ENCODE measurements at regions not wholly inside any gene's neighbourhood (a gene's known extent, or its start where the extent isn't known, plus 50 kb on each side); places are given as distances from the start of the nearest gene placed in this dataset.

DNA sequence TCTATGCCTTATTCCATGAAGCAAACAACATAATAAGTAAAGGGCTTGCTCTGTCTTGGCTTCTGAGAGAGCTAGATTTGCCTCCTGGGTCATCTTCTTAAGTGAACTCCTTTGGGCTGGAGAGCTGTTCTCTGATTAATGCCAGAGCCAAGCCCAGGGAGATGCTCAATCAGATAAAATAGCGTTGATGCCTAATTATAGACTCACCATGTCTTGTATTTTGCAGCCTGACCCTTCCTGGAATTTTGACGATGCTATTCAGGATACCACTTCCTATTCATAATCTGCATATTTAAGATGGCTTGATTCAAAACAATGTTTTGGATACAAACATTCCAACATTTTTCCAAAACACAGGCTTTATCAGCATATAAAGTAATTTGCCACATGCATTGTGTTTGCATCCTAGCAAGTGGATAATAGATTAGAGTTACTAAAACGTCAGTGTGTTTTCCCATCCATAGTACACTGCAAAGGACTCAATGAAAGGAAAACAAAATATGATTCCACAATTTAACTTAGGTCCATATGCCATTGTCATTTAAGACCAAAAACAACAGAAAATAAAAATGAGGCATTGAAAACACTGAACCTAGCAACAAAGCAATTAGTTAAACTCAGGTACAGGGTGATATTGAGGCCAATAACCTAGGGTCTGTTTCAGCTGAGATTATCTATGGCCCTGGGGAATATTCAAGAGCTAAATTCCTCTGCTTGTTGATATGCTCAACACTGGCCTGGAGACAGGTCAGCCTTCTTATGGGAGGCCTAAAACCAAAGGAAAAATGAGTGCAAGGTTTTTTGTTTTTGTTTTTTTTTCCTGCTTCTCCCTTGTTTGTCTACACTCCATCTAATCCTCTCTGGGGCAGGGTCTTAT is 184.2 kb upstream of the FOXN3 start:
- DNase-seq = no peak

DNA sequence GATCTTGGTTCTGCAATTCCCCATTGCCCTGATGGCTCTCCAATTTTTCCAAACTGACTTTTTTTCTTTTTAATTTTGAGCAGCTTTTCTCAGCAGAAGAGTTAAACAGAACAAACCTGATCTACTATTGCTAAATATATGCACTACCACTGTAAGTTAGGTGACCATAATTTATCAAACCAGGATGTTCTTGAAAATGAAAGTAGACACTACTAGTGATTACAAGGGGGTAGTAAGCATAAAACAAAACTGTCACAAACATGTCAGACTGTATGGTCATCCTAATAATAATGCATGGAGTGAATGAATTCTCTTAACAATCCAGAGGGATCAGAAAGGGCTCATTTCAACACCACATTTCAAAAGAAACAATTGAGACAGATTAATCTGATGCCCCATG is 183.0 kb upstream of the FOXN3 start:
- no peak for DNase-seq

DNA sequence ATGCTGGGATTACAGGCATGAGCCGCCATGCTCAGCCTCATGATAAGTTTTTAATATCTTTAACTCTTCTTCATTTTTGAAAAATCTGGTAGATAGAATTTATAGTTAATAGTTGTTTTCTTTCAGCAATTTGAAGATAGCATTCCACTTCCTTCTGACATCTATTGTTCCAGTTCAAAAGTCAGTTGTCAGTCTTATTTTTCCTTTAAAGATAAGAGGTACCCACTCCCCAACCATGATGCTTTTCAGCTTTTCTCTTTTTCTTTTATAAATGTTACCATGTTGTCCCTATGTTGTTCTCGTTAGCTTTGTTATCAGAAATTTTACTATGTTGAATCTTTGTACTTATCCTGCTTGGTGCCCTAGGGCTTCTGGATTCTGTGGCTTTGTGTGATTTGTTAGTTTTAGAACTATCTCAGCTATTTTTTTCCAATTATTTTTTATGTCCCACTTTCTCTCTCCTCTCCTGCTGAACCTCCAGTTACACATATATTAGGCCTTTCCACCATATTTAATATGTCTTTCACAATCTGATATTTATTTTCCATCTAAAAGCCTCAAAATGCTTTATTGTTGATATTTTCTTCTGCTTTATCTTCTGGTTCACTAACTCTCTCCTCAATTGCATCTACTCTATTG is 181.6 kb upstream of the FOXN3 start:
- DNase-seq = no peak

DNA sequence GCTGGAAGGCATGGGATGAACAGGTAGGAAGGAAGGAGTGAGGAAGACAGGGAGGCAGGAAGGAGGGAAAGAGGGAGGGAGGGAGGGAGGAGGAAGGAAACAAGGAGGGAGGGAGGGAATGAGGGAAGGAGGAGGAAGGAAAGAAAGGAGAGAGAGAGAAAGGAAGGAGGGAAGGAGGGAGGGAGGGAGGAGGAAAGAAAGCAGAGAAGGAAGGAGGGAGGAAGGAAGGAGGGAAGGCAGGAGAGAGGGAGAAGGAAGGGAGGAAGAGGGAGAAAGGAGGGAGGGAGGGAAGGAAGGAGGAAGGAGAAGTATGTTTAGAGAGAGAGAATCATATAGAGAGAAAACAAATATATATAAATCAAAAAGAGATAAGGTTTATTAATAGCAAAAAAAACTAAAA is 175.9 kb upstream of the FOXN3 start:
- no peak for DNase-seq

DNA sequence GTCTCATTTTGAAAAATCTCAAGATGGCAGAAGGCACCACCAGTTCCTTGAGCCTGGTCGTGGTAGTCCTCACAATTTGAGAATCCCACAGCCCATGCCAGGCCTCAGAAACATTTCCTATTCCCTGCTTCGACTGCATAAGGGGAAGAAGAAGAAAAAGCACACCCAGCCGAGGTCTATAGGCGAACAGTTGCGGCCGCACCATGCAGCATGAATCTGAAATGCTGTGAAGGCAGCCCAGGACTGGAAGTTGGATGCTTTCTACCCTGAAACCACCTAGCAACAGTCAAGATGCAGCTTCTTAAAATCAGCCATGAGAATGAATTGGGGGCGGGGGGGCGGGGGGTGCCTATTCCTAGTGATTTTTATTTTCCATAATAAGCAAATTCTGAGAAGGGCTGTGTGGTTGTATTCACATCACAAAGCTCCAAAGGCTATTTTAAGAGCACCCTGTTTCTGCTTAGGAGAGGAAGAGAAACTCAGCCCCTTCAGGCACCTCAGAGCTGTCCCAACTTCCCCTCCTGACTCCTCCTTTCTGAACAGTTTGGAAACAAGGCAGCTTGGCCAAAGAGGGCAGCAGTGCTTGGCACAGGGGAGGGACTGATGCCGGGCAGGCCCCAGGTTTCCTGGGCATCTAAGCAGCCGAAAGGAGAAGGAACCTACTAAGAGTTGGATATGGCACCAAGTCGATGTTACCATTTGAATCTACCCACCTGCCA is 172.5 kb upstream of the FOXN3 start:
- DNase-seq = no peak

DNA sequence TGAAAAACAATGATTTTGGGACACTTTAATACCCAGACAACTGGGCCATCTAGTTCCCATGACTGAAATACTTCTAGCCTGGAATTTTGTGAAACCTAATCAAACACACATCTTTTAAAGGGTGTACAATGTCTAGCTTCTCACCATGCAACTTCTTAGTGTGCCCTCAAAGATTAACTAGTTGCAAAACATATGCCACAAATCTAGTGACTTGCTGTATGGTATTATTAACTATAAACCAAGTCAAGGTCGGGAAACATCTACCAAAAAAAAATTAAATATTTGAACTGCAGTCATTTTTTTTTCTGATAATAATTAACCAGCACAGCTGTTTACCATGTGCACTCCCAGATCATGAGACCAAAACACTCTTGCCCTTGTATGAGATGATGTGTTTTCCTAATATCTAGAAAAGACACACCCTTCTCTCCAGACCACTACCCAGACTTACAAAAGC is 171.8 kb upstream of the FOXN3 start:
- DNase-seq = no peak

DNA sequence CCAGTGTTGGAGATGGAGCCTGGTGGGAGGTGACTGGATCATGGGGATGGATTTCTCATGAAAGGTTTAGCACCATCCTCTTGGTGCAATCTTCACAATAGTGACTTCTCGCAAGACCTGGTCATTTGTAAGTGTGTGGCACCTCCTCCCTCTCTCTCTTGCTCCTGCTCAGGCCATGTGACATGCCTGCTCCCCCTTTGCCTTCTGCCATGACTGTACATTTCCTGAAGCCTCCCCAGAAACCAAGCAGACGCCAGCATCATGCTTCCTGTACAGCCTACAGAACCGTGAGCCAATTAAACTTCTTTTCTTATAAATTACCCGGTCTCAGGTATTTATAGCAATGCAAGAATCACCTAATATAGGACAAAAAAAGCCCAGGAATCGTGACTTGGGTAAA is 171.0 kb upstream of the FOXN3 start:
- no peak for DNase-seq

DNA sequence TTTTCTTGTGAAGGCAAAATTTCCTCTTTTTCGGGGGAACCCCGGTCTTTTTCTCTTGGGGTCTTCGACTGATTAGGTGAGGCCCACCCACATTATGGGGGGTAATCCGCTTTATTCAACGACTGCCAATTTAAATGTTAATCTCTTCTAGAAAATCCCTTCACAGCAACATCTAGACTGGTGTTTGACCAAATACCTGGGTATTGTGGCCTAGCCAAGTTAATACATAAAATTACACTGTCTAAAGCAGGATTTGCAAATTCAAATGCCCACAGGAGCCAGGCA is 170.0 kb upstream of the FOXN3 start:
- DNase-seq = no peak

DNA sequence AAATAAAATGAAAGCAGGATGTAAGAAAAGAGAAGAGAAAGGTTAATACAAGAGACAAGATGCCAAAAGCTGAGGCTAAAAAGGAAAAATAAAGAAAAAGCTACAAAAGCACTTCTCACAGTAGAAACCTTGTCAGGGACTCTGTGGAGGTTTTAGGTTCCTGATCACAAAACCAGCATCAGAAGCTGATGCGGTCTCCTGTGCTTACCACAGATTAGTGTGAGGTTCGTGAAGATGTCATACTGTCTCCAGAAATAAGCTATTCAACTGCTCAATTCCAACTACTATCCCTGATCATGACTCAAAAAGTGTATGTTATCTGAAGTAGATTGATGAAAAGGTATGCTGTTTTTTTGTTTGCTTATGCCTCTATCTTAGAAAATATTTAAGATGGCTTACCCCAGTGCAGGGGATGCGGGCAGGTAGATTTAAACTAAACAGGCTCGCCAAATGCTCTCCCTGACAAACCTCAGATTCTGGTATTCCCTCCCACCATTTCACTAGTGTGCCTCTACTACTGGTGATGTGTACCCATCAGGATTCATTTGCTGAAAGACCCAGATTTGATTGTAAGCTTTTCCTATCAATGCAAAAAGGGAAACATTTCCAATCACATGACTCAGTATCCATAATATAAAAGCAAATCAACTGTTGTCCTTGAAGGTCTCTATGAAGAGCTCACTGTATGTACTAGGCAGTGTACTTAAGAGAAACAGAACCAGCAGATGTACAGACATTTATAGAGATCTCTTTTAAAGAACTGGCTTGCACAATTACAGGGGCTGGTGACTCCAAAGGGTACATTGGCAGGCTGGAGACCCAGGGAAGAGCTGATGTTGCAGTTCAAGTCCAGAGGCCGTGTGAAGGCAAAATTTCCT is 169.5 kb upstream of the FOXN3 start:
- DNase-seq = no peak

DNA sequence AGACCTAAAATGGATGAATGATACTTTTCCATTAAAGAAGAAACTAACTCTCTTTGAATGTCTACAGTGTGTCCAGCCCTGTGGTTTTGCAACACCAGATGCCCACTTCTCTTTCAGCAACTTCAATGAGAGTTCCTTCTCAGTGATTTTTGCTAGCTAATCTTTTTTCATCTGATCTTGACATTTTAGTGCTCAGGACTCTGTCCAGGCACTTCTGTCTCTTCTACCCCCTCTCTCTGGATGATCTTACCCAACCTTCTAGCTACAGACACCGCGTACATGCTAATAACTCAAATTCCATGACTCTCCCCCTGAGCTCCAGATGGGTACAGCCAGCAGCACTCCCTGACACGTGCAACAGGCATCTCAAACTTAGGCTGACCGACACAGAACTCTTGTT is 161.1 kb upstream of the FOXN3 start:
- no peak for DNase-seq

DNA sequence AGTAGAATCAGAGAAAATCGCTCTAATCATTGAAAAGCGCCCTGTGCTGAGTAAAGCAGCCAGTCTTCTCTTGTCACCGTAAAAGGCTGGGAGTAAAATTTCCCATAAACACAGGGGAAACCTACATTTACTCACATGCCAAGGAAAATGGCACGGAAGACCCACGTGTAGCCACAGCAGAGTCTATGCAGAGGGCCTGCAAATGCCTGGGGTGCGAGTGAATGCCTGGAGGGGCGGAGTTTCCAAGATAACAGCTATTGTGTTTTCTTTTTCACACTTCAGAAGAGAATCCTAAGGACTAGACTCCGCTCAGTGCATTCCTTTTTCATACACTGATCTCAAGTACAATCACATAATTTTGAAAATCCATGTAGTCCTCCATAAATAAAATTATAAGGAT is 159.9 kb upstream of the FOXN3 start:
- DNase-seq = no peak

DNA sequence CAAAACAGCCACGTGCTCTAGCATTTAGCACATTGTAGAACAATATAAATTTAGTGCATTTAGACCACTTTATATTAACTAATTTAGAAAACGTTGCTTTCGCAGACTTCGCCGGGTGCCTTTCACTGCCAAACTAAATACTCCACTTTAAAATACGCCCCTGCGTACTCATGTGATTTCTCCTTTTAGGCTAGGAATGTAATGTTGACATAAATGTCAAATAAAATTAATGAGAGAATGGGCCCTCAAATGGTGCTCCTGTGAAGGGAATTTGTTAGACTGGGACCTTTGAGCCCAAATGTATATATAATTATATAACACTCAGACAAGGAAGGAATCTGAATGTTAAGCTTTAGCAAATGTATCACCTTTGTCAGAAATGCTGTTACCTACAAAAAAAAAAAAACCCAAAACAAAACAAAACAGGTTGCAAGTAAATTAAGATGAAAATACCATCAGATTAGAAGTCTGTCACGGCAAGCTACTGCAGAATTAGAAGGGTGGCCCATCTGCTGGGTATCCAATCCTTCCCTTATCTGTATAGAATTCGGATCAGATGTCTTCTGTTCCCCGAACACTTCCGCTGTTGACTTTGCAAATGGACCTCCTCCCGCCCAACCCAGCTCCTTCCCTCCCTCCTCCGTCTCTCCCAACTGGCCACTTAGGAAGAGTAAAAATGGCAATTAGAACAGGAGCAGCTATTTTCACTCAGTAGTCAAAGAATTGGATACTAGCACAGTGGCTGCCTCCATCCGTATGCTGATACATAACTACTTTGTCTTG is 159.3 kb upstream of the FOXN3 start:
- no peak for DNase-seq

DNA sequence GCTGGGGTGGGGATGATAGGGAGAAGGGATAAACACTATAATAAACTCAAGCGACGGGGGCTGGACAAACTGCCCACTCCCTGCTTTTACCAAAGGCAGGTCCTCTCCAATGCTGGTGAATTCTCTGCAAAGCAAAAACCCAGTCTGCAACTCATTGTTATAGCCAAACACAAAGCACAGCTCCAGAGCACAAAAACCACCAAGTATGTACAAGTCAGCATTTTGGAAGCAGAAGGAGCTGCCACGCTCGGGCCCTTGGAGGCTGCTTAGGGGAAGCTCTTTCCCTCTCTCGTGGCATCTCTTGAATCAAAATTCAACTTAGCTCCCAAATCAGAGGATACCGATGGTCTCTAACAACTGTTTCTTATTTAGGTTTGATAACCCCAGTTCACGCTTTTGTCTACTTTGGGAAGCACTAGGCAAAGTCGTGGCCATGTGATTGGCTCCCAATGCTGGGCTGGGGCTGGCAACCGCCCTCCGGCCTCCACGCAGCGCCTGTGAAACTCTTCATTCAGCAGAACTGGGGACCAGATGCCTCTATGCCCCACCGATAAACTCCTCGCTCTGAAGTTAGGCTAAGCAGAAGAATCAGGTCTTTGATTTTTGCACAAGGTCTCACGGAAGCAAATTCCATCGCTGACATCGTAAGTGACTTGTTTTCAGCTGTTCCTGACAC is 158.5 kb upstream of the FOXN3 start:
- DNase-seq = no peak

DNA sequence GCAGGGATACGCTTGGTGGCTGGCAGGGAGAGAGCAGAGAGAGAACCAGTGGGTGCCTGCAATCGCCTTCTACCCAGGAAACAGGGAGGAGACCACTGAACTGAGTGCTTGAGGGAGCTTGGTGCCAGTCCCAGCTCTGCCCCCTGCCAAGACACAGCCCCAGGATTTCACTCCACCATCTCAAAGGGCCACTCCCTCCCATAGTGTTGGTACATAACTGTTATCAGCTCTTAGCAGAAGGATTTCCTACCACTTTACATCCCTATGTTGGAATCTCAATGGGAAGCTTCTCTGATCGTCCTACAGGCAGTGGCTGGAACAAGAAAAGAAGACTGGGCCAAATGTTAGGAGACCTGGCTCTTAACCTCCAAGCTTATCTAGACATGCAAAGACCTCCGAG is 157.4 kb upstream of the FOXN3 start:
- DNase-seq = no peak

DNA sequence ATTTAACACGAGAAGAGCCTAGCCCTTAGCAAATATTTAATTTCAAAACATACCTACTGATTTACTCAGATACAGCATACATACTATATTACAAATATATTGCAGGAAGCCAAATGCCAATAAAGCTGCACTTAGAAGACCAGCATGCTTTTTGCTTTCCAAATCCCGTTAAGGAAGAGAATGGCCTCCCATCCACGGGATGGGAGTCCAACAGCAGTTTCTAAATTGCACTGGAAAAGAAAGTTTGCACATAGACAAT is 156.3 kb upstream of the FOXN3 start:
- no peak for DNase-seq

DNA sequence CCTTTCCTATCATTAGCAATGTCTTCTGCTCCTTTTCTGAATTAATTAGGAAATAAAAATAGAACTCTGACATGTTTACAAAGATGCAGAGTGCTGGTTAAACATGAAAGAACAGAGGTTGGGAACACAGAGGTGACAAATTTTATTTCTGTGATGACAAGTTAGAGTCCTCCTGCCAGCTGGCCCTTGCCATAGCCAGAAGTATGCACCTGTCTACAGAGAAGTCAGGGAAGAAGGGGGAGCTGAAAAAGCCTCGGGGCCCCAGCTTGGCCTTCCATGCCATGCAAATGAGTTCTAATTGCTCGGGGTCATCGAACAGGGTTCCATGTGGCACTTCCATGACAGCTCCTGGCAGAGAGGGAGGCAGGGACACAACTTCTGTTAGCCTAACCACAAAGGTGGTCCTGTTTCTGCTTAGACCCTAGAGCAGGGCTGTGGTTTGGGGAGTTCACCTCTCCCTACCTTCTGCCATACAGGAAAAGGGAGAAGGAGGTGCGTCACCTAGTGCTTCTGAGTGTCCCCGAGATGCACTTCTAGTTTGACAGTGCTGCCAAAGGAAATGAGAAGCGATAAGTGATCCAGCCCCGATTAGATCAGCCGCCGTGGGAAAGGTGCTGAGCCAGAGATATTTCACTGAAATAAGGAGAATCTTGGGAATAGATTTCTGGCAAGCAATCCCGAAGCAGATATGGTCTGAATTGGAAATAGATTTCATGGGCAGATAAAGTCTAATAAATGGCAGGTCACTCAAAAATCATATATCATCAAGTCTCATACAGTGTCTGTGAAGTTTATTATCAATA is 155.8 kb upstream of the FOXN3 start:
- no peak for DNase-seq

DNA sequence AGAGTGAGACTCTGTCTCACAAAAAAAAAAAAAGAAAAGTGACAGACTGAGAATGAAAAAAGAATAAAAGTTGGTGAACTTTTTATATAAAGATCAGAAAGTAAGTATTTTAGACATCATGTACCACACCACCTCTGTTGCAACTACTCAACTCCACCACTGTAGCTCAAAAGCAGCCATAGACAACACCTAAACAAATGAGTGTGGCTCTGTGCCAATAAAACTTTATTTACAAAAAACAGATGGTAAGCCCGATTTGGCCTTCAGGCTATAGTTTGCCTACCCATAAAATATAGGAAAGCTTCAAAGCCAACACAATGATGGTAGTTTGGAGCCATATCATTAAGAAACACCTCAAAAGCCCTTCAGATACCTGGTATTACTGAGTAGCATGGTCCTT is 154.5 kb upstream of the FOXN3 start:
- no peak for DNase-seq

DNA sequence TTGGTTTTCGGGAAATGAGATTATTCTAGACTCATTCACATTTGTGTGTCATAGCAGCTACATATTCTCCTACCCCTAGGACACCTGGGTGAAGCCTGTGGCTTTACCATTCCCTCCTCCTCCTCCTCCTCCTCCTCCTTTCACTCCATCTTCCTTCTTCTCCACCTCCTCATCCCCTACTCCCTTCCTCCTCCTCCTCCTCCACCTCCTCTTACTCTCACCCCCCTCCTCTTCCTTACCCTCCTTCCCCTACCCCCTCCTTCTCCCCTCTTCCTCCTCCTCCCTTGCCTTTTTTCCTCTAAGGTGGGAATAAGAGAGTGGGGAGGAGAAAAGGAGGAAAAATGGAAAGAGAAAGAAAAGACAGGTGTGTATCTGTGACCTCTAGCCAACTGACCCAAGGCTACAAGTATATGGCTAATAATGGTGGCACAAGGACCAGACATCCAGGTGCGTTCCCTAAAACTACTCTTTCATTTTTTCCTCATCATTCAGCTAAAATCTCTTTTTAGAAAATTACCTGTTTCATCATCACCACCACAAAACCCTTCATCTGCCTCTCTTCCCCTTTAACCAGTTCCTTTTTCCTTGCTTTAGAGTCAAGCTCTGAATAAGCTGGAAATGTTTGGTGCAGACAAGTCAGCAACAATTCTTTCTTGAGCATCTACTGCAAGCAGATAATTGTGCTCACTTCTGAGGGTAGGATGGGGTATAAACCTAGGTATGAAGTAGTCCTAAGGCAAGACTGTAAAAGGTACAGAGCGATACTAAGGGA is 149.8 kb upstream of the FOXN3 start:
- no peak for DNase-seq

DNA sequence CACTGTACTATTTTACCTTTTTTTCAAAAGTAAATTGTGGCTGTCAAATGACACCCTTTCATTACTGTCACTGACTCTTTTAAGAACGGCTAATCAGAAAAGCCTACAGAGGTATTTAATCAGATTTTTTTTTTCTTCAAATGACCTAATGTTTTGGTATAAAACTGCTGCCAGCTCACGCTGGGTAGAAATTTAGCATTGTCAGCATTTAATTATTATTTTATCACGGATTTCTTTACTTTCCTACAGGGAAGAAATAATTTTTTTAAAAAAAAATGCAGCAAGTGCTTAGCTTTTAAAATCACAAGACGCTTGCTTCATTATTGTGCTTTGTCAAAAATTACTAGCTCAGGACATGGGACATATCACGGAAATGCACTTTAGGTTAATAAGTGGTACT is 149.1 kb upstream of the FOXN3 start:
- DNase-seq = no peak

DNA sequence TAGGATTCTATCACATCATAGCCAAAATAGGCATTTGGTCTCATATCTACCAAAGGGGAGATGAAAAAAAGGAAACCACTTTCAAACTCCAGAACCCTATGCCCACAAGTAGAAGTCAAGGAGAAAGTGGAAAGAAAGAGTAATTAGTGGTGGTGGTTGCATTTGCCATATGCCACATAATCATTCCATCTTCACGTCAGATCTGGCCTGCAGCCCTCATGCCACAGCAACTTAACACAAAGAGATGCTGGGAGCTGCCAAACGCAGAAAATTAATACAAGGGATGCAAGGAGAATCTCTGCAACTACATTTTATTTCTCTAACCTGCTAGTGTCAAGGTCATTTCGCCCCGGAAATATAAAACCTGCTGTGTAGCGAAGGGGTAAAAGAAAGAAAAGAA is 148.6 kb upstream of the FOXN3 start:
- no peak for DNase-seq

Data from stimulated activated CD8-positive, alpha-beta memory T cell treated with anti-CD3 and anti-CD28 coated beads, Interleukin-4, amount 100 ng/mL, for 48 hours (primary cell).